T follicular helper cell (primary cell): ENCODE measurements at regions not wholly inside any gene's neighbourhood (a gene's known extent, or its start where the extent isn't known, plus 50 kb on each side); places are given as distances from the start of the nearest gene placed in this dataset.
"Not testable (repeated sequence)": the region's sequence is repeated elsewhere in the genome, so short reads cannot be mapped to it uniquely, and the experiment has no call there.

Experiments used
- DNase-seq: peaks from one replicate; pipeline ENCODE4 v3.0.0-alpha.2; 2020; ENCODE audit warnings: low read depth

GRCh38 chr5:118604106-118604505 is 384.2 kb downstream of the DTWD2 start:
- DNase-seq: no peak

DNA sequence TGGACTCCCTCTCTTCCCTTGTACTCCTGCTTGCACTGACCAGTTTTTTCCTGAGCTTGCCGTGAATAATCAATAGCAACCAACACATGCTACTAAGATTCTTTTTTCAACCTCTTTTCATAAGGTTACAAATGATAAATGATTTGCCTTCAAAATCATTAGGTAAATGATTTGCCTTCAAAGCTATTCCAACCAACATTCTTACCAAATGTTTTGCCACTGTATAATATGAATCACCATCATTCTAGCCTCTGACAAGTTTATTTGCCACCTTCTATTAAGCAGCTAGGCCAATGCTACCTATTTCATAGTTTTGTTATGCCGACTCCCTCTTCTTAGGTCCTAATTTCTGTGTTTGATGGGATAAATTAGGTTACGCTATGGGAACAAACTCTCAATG is 385.1 kb downstream of the DTWD2 start:
- no peak for DNase-seq

- DNase-seq: no peak
Measured at GRCh38 chr5:118598311-118598710, 390.0 kb downstream of the DTWD2 start.

GRCh38 chr5:118597543-118597942 is 390.8 kb downstream of the DTWD2 start:
- DNase-seq: no peak

DNA sequence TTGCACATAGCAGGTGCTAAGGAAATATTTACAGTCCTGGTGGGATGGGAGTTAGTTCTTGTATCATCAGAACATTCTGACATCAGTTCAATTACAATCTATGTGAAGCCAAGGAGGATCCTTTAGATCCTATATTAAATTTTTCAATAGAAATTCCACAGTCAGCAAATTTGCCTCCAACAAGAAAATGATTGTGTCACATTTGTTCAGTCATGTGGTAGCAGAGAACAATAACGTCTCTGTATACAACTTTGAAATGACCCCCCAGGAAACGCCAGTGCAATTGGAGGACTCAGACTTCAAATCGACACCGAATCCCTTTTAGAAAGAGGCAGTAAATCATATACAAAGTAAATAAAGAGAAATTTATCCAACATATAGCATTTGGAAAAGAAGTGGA is 392.1 kb downstream of the DTWD2 start:
- no peak for DNase-seq

- DNase-seq: no peak
Measured at GRCh38 chr5:118593003-118593328, 395.4 kb downstream of the DTWD2 start.

DNA sequence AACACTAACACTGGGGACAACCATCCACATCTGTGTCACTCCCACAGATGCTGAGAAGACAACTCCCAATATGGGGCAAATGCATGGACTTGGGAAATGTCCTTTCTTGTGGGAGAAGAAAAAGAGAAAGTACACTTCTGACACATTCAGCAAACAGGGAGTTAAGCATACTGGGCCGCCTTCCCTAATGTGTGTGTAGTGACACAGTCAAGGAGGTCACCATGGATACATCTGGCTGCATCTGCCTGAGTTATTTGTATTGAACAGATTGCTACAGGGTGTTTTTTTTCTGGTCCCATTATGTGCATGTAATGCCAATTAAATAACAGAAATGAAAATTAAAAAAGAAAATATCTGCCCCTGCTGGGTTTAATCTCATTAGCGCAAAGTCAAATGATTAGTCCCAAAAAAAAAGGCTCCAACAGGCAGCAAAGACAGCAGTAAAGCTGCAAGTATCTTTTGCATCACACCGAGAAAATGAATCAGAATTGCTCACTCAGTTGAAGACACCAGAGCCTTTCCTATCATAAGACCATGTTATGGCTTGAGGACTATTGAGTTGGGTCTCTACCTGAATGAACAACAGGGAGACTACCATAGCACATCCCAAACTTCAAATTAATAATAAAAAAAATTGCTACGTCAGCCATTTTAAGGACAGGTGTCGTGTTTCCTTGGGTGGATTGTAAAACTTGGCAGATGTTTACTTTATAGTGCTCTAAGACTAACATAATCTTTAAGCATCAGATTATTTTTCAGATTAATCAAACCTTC is 395.9 kb downstream of the DTWD2 start:
- no peak for DNase-seq

DNA sequence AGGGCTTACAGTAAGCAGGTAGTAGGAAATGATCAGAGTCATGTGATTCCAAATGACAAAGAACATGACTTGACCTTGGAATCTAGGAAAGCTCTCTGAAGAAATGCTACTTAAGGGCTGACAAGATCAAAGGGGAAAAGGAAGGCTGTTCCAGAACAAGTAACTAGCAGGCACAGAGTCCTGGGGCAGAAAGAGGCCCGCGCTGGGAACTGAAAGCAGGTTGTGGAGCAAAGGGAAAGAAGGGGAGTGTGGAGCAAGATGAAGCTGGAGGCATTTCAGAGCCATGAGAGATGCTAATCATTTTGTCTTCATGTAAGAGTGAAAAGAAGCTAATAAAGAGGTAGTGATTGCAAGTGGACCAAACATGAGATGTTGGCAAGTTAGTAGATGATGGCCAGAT is 397.5 kb downstream of the DTWD2 start:
- DNase-seq: no peak

- DNase-seq: no peak
Measured at GRCh38 chr5:118580949-118581348, 407.4 kb downstream of the DTWD2 start.

DNA sequence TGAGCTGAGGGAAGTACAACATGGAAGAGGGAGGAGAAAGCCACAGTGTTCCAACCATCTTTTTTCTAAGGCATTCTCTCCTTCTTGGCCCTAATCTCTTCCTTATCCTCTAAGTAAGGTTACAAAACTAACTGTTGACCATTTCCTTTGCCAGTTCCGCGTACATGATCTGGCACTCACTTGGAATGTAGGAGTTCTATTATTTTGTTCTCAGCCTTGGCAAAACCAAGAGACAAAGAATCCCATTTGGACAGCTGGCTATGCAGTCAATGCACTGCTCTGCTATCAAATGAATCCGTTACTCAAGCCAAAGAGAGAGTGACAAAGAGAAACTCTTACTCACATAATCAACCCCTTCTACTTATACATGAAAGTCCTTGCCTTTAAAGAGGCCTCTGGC is 410.3 kb downstream of the DTWD2 start:
- no peak for DNase-seq

GRCh38 chr5:118577621-118578020 is 410.7 kb downstream of the DTWD2 start:
- no peak for DNase-seq

- DNase-seq: not testable (repeated sequence)
Measured at GRCh38 chr5:118570276-118570675, 418.1 kb downstream of the DTWD2 start.

GRCh38 chr5:118569596-118569995 is 418.8 kb downstream of the DTWD2 start:
- DNase-seq: not testable (repeated sequence)

- DNase-seq: no peak
Measured at GRCh38 chr5:118565335-118565971, 422.9 kb downstream of the DTWD2 start.

DNA sequence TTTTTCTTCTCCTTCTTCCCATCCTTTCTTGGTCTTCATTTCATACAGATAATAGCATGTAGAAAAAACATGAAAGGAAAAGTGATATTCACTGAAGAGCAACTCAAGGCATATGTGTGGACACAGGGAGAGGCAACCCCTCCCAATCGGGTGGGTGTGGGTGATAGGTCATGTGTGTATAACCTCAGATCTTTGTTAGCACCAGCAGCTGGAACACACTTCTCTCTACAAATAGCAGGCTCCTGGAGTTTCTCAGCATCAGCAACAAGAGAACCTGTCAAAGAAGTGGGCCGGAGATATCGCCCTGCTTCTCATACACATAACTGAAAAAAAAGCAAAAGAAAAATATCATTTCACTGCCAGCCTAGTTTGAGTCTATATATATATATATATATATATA is 426.4 kb downstream of the DTWD2 start:
- DNase-seq: no peak

- no peak for DNase-seq
Measured at GRCh38 chr5:118561235-118561634, 427.1 kb downstream of the DTWD2 start.

- DNase-seq: no peak
Measured at GRCh38 chr5:118558871-118559270, 429.5 kb downstream of the DTWD2 start.

GRCh38 chr5:118557251-118557661 is 431.1 kb downstream of the DTWD2 start:
- DNase-seq: no peak

- no peak for DNase-seq
Measured at GRCh38 chr5:118556792-118557191, 431.6 kb downstream of the DTWD2 start.

DNA sequence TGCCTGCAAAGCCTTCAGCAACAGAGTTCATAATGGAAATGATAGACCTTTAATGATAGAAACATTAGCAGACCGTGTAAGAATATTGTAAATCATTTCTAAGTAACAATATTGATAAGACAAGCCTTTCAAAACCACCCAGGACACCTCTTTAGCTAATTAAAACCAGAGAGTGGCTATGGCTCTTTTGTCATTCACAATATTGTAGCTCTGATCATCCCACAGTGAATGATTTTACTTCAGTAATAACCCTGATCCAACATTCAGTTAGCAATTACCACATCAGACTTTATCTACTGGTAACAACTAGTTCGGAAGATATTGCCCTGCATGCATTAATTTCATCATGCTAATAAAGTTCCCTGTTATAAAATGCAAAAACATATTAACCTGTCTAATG is 432.6 kb downstream of the DTWD2 start:
- DNase-seq: no peak

- DNase-seq: no peak
Measured at GRCh38 chr5:118554981-118555380, 433.4 kb downstream of the DTWD2 start.

GRCh38 chr5:118554241-118554640 is 434.1 kb downstream of the DTWD2 start:
- DNase-seq: no peak

DNA sequence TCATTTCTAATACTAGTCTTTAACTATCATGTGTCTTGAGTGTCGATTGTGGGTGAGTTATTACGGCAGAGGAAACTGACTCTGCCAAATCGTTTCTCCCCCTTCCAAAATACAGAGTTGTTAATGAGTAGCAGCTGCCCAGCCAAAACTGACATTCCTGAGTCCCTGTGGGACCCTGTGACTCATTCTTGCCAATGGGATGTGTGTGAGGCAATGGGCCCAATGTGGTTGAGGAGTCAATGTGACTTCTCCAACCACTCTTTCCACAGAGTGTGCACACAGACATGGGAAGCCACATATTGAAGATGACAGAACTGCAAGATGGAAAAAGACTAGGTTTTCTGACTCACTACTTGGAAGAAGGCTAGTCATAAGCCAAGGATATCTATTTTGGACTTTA is 434.7 kb downstream of the DTWD2 start:
- no peak for DNase-seq
